Testis (tissue), 2 donors: ENCODE measurements at regions not wholly inside any gene's neighbourhood (a gene's known extent, or its start where the extent isn't known, plus 50 kb on each side); places are given as distances from the start of the nearest gene placed in this dataset.

ENCODE experiments used
- DNase-seq: peaks from one replicate; pipeline ENCODE4 v3.0.0-alpha.2; 2019
- H3K27ac ChIP-seq, 2 donors: fragments of 200-600 bp; sonication (generic); one replicate each; pipeline ENCODE4 v1.5.1; 2019
- H3K27me3 ChIP-seq: fragments of 200-600 bp; sonication (generic); one replicate; pipeline ENCODE4 v1.5.1; 2019
- H3K36me3 ChIP-seq: fragments of 200-600 bp; sonication (generic); one replicate; pipeline ENCODE4 v1.5.1; 2017; ENCODE audit warnings: low read depth; ENCODE audit errors: missing control alignments
- H3K4me1 ChIP-seq: fragments of 200-600 bp; sonication (generic); one replicate; pipeline ENCODE4 v1.5.1; 2019
- H3K4me3 ChIP-seq, 2 donors: fragments of 200-600 bp; sonication (generic); one replicate each; pipeline ENCODE4 v1.5.1; 2017 to 2019
- H3K9me3 ChIP-seq: fragments of 200-600 bp; sonication (generic); one replicate; pipeline ENCODE4 v1.5.1; 2017
- CTCF ChIP-seq, 3 experiments: fragments of 450-650 bp in 2 of 3; fragments of 200-600 bp in 1 of 3; sonication (generic) in 1 of 3; IDR thresholded peaks; one replicate each; pipeline ENCODE4 v1.5.1; 2016 to 2019; ENCODE audit warnings: antibody characterized with exemption in 3 of 3, mild to moderate bottlenecking in 2 of 3, moderate library complexity in 1 of 3
- POLR2A ChIP-seq: fragments of 450-650 bp; IDR thresholded peaks from one replicate; pipeline ENCODE4 v1.6.1; 2017; ENCODE audit warnings: antibody characterized with exemption, mild to moderate bottlenecking, moderate library complexity
- WGBS, 2 donors: methylation state at CpG; one replicate each; pipeline ENCODE4 v1.1.5; 2018; 5-methylcytosine and 5-hydroxymethylcytosine counted together
- intact Hi-C: fragments of 100-400 bp; cut with DNase I; formaldehyde crosslinking; loops from one replicate; pipeline ENCODE4 v1.15.1; 2023; ENCODE audit warnings: low total_unique reads

- Histone ChIP-seq H3K9me3 (no peaks in the 10 kb centered on the region), H3K27me3 (no peaks in the 10 kb centered on the region), H3K27ac (no peak overlapping the region), H3K4me1 (no peaks in the 10 kb centered on the region), H3K4me3 (no peak overlapping the region), H3K36me3 (no peaks in the 10 kb centered on the region)
- intact Hi-C loops = no loop called here
- TF ChIP-seq CTCF (IDR thresholded peaks at IDR 0.05) (no peak), POLR2A (no peak)
- DNase-seq = no peak
- 62 to 70% methylated on average over 3 of the region's 3 CpGs for WGBS, 2 donors
These were observed 223.2 kb upstream of the APCDD1 start for GRCh38 chr18:10231220-10231619.

GRCh38 chr18:10232062-10232461, 222.4 kb upstream of the APCDD1 start:
- no peaks in the 10 kb centered on the region for H3K9me3 ChIP-seq
- TF ChIP-seq CTCF (IDR thresholded peaks at IDR 0.05) (no peak), POLR2A (no peak)
- DNase-seq = no peak
- WGBS, 2 donors = 73 to 83% methylated on average over 2 of the region's 2 CpGs
- H3K4me3 ChIP-seq = no peak overlapping the region
- intact Hi-C loops = no loop called here
- H3K36me3 ChIP-seq = no peaks in the 10 kb centered on the region
- H3K27me3 ChIP-seq = no peaks in the 10 kb centered on the region
- no peaks in the 10 kb centered on the region for H3K4me1 ChIP-seq
- H3K27ac ChIP-seq = no peak overlapping the region

GRCh38 chr18:10233082-10233875, 221.2 kb upstream of the APCDD1 start:
- Histone ChIP-seq H3K27ac (no peak overlapping the region), H3K9me3 (no peaks in the 10 kb centered on the region), H3K36me3 (no peaks in the 10 kb centered on the region), H3K27me3 (no peaks in the 10 kb centered on the region), H3K4me3 (no peak overlapping the region), H3K4me1 (no peaks in the 10 kb centered on the region)
- WGBS, 2 donors = 87 to 95% methylated on average over 10 of the region's 10 CpGs
- no peak for DNase-seq
- intact Hi-C loops = no loop called here
- TF ChIP-seq CTCF (IDR thresholded peaks at IDR 0.05) = no peak
- no peak for TF ChIP-seq POLR2A

GRCh38 chr18:10234281-10234680, 220.2 kb upstream of the APCDD1 start:
- Histone ChIP-seq H3K27ac (no peak overlapping the region), H3K9me3 (no peaks in the 10 kb centered on the region), H3K4me1 (peaks cover 5% of the 10 kb centered on the region), H3K4me3 (no peak overlapping the region), H3K27me3 (no peaks in the 10 kb centered on the region), H3K36me3 (no peaks in the 10 kb centered on the region)
- intact Hi-C loops = no loop called here
- DNase-seq = no peak
- TF ChIP-seq CTCF (IDR thresholded peaks at IDR 0.05) (no peak), POLR2A (no peak)
- WGBS, 2 donors = 86 to 90% methylated on average over 4 to 5 of the region's 5 CpGs
